ENCODE measurements at regions not wholly inside any gene's neighbourhood (a gene's known extent, or its start where the extent isn't known, plus 50 kb on each side); places are given as distances from the start of the nearest gene placed in this dataset.

DNA sequence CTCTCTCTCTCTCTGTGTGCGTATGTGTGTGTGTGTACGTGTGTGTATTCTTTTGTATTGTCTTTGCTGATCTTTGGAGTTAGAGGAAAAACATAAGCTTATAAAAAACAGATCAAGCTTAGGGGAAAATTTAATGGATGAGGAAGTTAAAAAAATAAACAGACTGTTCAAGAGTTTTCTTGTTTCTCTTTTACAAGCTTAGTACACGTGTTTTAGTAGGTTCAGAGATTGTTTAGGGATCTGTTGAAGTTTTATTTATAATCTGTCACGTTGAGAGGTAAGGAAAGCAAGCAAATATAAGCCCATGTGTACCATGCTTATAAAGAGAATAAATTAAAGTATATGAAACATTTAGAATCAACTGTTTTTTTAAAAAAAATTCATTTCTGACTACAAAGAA is 1470.3 kb upstream of the NUDT12 start:
- TF ChIP-seq, protein P1, sequence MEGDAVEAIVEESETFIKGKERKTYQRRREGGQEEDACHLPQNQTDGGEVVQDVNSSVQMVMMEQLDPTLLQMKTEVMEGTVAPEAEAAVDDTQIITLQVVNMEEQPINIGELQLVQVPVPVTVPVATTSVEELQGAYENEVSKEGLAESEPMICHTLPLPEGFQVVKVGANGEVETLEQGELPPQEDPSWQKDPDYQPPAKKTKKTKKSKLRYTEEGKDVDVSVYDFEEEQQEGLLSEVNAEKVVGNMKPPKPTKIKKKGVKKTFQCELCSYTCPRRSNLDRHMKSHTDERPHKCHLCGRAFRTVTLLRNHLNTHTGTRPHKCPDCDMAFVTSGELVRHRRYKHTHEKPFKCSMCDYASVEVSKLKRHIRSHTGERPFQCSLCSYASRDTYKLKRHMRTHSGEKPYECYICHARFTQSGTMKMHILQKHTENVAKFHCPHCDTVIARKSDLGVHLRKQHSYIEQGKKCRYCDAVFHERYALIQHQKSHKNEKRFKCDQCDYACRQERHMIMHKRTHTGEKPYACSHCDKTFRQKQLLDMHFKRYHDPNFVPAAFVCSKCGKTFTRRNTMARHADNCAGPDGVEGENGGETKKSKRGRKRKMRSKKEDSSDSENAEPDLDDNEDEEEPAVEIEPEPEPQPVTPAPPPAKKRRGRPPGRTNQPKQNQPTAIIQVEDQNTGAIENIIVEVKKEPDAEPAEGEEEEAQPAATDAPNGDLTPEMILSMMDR (IDR thresholded peaks at IDR 0.05), result no peak
- TF ChIP-seq POLR2A (IDR thresholded peaks at IDR 0.05), result no peak
- TF ChIP-seq POLR2AphosphoS5 (IDR thresholded peaks at IDR 0.05), result no peak

All from stomach (tissue), 4 donors.